GM04503 (cell line): ENCODE measurements at regions not wholly inside any gene's neighbourhood (a gene's known extent, or its start where the extent isn't known, plus 50 kb on each side); places are given as distances from the start of the nearest gene placed in this dataset.
A peak's percentile ranks its signal among the peaks of the same experiment; 100 is the strongest.

Source experiments
- DNase-seq: peaks from one replicate; pipeline ENCODE4 v3.0.0-alpha.2; 2012; ENCODE audit warnings: low read depth

- DNase-seq, result no peak
Measured at GRCh38 chr13:109977212-109977968, 191.0 kb upstream of the IRS2 start.

- DNase-seq, result no peak
Measured at GRCh38 chr13:109976206-109976997, 190.0 kb upstream of the IRS2 start.

- DNase-seq, result no peak
Measured at GRCh38 chr13:109974354-109974753, 188.0 kb upstream of the IRS2 start.

GRCh38 chr13:109973279-109973678, 186.9 kb upstream of the IRS2 start:
- DNase-seq, result no peak

- DNase-seq, result peak; percentile 21
Measured at GRCh38 chr13:109971456-109972090, 185.2 kb upstream of the IRS2 start.

- DNase-seq, result peak; percentile 34
Measured at GRCh38 chr13:109971006-109971405, 184.6 kb upstream of the IRS2 start.

GRCh38 chr13:109968876-109969577, 182.6 kb upstream of the IRS2 start:
- DNase-seq, result no peak

- no peak for DNase-seq
Measured at GRCh38 chr13:109963960-109964563, 177.7 kb upstream of the IRS2 start.

- no peak for DNase-seq
Measured at GRCh38 chr13:109963384-109963783, 177.0 kb upstream of the IRS2 start.

- DNase-seq, result no peak
Measured at GRCh38 chr13:109959903-109960302, 173.5 kb upstream of the IRS2 start.

- no peak for DNase-seq
Measured at GRCh38 chr13:109957875-109958274, 171.5 kb upstream of the IRS2 start.

GRCh38 chr13:109955598-109955997, 169.2 kb upstream of the IRS2 start:
- peak; percentile 23 for DNase-seq

- no peak for DNase-seq
Measured at GRCh38 chr13:109954441-109954840, 168.1 kb upstream of the IRS2 start.

GRCh38 chr13:109951491-109951890, 165.1 kb upstream of the IRS2 start:
- no peak for DNase-seq

GRCh38 chr13:109949397-109949796, 163.0 kb upstream of the IRS2 start:
- no peak for DNase-seq

GRCh38 chr13:109947006-109947405, 160.6 kb upstream of the IRS2 start:
- DNase-seq, result no peak

- peak; percentile 81 for DNase-seq
Measured at GRCh38 chr13:109945206-109945960, 159.0 kb upstream of the IRS2 start.

- DNase-seq, result no peak
Measured at GRCh38 chr13:109941951-109942350, 155.6 kb upstream of the IRS2 start.

- no peak for DNase-seq
Measured at GRCh38 chr13:109941221-109941620, 154.8 kb upstream of the IRS2 start.

GRCh38 chr13:109940637-109941036, 154.3 kb upstream of the IRS2 start:
- DNase-seq, result no peak

- DNase-seq, result no peak
Measured at GRCh38 chr13:109939838-109940237, 153.5 kb upstream of the IRS2 start.
